RPMI8226 (cell line): ENCODE measurements at regions not wholly inside any gene's neighbourhood (a gene's known extent, or its start where the extent isn't known, plus 50 kb on each side); places are given as distances from the start of the nearest gene placed in this dataset.

Experiments used
- DNase-seq: peaks from one replicate; pipeline ENCODE4 v3.0.0-alpha.2; 2015

DNA sequence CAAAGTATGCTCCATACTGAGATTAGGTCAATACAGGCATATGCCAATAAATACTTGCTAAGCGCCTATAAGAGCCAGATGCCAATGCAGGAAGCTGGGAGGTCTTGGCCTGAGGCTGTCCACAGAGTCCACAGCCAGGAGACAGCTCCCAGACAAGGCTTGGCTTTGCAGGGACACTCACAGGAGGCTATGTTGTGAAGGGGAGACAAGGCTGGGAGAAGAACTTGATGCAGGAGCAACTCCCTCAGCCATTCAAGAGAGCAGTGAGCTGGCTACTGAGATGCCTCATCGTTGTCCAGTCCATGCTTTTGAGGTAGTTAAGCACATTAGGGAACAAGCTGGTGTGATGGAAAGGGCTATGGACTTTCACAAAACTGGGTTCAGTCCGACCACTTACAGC, 891.5 kb downstream of the TBC1D22A start:
- DNase-seq = no peak

DNA sequence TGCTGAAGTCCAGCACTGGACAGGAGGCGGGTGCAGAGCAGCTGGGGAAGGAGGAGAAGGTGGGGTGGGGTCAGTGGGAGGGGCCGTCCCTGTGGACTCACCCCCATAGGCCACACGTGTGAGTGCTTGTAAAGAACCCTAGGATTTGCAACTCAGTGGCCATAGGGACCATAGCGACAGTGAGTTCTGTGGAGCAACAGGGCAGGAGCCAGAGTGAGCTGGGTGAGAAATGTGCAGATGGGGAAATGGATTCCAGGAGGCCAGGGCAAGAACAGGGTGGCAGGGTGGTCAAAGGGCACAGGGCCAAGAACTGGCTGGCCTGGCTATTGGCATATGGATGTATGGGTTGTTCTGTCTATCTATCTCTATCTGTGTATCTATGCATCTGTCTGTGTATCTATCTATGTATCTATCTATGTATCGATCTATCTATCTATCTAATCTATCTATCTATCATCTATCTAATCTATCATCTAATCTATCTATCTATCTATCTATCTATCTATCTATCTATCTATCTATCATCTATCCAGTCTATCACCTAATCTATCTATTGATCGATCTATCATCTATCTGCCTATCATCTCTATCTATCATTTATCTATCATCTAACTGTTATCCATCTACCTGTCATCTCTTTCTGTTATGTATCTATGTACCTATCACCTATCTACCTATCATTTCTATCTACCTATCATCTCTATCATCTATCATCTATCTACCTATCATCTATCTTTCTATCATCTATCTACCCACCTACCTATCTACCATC, 889.0 kb downstream of the TBC1D22A start:
- DNase-seq = no peak

DNA sequence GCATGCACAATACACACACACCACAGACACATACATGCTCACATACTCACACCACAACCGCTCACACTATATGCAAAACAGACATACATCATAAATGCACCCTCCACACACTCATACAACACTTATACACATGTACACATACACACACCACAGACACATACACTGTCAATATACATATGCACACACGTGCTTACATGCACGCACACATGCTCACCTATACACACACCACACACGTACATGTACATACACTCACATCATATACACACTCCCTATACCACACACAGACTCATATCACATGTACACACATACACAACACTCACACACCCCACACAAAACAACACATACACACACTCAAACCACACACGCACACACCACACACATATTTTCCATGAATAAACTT, 885.3 kb downstream of the TBC1D22A start:
- DNase-seq = no peak

DNA sequence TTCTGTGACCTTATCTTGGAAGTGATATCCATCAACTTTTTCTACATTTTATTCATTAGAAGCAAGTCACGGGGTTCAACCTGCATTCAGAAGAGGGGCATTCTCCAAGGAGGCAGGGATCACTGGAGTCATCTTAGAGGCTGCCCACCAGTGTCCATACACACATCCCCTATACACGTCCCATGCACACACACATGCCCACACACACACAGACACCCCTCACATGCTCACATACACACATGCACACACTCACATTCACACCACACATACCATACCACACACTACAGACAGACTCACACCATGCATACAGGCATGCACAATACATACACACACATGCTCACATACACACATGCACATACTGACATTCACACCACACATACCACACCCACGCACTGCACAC, 884.7 kb downstream of the TBC1D22A start:
- no peak for DNase-seq

DNA sequence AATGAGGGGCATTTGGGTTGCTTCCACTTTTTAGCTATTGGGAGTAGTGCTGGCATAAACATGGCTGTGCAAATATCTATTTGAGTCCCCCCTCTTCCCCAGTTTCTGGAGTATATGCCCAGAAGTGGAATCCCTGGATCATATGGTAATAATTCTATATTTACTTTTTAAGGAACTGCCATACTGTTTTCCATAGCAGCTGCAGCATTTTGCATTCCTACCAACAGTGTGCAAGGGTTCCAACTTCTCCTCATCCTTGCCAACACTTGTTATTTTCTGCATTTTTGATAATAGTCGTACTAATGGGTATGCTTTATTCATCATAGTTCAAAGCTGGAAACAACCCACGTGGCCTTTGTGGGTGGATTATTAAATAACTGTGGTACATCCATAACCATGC, 883.5 kb downstream of the TBC1D22A start:
- DNase-seq = no peak

DNA sequence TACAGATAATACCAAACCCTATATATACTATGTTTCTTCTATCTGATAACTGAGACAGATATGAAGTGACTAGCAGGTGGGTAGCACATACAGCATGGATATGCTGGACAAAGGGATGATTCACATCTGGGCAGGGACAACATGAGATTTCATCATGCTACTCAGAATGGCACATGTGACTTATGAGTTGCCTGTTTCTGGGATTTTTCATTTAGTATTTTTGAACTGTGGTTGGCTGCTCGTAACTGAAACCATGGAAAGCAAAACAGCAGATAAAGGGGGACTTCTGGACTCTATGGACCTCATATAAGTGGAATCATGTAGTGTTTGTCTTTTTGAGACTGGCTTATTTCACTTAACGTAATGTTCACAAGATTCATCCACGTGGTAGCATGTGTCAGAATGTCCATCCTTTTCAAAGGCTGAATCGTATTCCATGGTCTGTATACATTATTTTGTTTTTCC, 883.0 kb downstream of the TBC1D22A start:
- no peak for DNase-seq

DNA sequence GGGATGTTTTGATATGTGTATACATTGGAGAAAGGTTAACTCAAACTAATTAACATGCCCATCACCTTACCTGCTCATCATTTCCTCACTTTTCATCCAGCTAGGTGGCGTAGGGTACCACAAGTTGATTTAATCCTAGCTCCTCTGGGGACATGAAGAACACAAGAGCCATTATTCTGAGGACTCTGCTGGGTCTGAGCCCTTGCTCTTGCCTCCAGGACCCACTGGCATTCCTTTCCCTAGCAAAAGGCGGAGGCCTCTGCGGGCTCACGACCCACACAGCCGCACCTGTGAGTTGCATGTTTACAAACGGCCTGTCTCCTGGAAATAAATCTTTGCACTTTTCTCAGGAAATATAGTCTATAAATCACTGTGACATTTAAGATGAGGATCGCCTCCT, 871.9 kb downstream of the TBC1D22A start:
- DNase-seq = no peak

DNA sequence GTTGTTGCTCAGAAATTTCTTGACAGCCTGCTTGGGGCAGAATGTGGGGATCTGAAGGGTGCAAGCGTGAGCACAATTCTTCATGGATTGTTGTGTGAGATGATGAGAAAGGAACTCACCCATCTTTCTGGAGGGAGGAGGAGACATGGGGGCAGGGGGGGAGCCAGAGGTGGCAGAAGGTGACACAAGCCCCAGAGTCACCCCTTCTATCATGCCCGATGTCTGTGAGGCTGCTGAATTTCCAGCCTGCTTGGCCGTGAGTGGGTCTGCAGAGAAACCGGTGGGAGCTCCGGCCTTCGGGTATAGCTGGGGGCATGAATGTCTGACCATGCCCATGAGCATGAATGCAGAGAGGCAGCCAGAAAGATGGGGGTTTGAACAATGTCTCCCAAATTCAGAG, 870.7 kb downstream of the TBC1D22A start:
- no peak for DNase-seq

DNA sequence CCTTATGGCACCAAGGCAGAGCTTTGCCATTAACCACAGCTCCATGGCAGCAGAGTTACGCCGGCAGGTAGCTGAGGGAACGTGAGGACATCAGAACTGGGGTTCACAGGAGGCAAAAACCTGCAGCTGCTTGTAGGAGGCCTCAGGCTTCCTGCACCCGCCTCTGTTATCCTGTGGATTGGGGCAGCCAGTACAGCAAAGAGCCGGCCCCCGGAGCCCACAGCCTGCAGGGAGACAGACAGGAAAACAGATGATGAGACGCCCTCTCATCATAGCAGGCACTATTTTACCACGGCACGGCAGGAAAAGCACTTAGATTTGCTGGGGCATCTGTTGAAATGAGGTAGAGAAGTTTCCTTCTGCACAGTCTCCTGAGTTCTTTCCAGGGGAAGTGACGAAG, 870.3 kb downstream of the TBC1D22A start:
- no peak for DNase-seq

DNA sequence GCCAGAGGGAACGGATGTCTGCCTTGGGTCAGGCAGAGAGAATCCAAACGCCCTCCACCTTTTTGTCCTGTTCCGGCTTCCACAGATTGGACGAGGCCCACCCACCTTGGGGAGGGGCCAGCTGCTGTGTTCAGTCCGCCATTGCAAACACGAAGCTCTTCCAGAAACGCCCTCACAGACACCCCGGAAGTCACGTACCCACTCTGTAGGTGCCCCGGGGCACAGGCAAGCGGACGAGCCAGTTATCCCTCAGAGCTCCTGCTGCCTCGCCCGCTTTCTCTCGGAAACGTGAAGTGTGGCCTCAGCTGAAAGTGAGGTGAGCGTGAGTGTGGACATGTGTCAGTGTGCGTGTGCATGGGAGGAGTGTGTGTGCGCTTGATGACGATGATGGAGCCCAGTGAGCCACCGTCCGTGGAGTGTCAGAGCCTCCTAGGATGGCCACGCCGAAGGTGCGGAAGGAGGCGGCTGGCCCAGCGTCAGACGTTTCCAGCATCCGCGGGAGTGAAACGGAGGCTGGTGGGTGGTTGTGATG, 869.2 kb downstream of the TBC1D22A start:
- DNase-seq = peak; percentile 82

DNA sequence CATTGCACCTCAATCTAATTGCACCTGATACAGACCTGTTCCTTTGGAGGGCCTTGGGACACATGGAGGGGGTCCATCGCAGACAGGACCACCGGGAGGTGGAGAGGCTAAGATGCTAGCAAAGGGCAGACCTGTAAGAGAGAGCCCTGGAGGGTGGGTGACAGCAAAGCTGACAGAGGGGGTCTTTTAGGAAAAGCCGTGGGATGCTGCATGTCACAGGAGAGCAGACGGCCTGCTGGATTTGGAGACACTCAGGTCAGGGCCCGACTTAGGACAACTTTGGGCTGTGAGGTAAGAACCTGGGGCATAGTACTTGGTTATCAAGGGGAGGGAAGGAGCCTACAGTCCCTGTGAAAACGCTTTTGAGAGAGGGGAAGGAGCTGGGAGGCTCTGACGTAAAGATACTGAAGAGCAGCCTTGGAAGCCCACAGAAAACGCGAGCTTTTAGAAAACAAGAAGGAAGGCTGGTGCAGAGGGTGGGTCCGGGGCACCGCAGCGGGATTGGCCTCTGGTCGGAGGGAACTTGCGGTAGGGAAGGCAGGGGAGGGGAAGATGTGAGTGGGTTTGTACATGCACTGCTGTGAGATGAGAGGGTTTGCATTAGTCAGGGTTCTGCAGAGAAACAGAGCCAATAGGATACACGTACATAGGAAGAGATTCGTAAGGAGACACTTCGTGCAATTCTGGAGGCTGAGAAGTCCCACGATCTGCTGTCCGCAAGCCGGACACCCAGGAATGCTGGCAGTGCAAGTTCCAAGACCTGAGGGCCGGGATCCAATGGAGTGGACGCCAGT, 868.5 kb downstream of the TBC1D22A start:
- DNase-seq = no peak

DNA sequence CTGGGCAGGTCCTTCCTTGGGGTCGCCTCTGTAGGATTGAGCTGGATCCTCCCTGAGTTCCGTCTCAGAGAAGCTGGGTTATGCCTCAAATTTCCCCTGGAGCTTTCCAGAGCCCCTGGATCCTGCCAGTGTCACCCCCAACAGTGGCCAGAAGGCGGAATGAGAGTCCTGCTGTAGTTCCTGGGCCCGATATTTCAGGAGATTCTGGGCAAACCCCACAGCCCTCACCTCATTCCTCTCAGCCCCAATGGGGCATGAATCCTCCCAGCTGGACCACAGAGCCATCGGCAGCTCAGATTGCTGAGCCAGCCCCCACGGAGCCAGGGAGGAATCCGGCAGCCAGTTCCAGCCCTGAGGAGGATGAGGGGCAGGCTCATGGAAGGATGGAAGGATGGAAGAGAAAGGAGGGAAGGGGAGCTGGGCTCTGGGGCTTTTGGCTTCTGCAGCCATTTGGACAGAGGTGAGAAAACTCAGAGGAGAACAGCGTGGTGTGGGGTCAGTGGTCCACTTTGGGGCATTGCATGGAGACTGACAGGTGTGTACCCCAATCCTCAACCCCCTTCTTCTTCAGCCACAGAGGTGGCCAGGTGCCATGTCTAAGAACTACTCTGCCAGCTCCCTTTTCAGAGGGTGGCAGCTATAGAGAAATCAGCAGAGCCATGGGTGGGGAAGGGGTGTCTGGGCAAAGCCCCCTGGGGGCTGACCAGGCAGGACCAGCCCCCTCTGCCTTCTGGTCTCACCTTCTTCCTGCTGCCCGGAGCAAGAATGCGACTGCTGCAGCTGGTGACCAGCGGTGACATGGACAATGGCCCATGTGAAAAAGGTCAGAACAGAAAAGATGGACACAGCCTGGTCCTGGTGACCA, 867.6 kb downstream of the TBC1D22A start:
- no peak for DNase-seq

DNA sequence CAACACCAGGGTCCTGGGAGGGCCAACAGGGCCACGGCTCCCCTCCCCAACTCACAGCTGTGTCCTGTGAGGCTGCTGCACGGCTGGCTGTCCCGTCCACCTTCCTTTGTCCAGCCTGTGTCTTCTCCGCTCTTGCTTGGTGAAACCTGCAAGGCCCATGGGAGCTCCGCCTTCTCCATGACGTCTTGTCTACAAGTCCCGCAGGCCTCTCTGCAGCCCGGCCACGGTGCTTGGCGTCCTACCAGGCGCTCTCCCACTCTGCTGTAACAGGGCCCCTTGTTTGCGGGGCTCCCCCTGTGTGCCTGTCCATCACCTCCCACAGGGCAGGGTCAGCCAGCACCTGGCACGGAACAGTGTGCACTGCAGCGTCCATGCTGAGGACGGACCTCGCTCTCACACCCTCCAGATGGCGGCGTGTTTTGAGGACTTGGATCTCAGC, 866.8 kb downstream of the TBC1D22A start:
- DNase-seq = no peak

DNA sequence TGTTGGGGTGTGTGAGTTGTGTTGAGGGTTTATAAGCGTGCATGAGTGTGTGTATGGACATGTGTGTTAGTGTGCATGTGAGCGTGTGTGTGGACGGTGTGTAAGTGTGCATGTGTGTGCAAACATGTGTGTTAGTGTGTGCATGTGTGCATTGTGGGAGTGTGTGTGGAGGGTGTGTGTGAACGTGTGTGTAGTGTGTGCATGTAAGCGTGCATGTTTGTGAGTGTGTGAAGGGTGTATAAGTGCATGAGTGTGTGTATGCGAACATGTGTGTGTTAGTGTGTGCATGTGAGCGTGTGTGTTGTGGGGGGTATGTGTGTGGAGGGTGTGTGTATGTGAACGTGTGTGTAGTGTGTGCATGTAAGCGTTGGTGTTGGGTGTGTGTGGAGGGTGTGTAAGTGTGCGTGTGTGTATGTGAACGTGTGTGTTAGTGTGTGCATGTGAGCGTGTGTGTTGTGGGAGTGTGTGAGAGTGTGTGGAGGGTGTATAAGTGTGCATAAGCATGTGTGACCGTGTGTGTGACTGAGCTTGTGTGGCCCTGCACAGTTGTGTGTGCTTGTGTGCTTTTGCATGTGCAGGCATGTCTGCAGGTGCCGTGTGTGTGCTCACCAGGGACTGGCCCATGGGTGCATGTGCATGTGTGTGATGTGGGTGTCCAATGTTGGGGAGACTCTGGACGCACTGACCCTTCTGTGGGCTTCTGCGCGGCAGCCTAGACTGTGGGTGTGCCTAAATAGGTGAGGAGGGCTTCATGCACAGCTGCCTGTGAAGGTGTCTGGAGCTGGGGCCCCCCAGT, 866.2 kb downstream of the TBC1D22A start:
- DNase-seq = no peak

DNA sequence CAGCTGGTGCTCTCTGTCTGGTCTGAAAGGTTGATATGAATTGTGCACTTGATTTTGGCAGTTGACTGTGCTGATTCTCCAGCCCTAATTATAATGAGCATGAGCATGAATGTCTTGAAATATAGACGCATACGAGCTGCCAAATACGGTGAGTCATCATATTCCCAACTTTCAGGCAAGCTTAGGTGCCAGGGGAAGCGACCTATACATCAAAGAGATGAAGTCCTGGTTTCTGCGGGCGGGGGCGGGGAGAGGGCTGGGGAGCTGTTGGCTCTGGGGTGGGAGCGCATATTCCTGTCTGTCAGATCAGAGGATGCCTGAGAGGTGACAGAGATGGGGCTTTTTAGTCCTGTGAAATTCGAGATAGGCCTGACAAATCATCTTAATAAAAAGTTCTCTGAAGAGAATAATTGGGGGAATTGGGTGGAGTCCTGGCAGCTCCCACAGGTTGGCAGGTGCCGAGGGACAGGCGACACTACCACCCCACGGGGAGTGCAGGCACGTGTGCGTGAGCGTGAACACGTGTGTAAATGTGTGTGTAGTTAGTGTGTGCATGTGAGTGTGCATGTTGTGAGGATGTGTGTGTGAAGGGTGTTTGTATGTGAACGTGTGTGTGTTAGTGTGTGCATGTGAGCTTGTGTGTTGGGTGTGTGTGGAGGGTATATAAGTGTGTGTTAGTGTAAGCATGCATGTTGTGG, 865.3 kb downstream of the TBC1D22A start:
- no peak for DNase-seq

DNA sequence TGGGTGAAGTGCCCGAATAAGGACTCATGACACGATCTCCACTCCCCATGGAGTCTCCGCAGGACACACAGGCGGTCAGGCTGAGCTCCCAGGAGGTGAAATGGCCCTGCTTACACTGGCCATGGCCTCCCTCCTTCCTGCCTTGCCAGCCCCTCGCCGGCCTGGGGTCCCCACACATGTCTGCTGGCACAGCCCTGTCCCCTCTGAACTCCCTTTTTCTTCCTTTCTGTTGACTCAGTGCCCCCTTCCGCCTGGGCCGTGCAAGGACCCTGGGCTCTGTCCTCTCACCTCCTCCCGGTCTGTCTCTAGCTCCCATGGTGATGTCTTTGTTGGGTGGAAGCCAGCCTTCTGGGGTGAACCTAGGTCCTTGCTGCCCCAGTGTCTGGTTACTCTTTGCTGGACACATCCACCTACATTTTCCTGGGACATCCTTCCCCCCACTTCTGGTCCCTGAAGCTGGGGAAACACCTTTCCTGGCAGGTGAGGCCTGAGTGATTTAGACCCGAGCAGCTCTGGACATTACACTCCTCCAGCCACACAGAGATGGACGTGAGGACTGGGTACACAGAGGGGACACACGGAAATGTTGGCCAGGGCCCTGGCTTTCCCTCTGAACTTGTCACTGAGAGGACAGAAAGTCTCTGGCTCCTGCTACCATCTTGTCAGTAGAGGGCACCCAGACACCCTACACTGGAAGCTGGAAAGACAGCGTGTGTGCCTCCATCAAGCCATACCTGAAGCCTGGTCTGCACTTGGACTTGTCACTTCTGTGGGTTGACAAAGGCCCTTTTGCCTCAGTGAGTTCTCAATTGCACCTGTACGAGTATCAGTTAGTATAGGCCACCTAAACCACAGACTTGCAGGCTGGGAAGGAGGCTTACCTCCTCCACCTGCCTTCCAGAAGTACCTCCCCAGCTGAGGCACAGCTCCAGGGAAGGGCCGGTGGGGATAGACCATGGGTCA, 864.3 kb downstream of the TBC1D22A start:
- DNase-seq = peak; percentile 46

DNA sequence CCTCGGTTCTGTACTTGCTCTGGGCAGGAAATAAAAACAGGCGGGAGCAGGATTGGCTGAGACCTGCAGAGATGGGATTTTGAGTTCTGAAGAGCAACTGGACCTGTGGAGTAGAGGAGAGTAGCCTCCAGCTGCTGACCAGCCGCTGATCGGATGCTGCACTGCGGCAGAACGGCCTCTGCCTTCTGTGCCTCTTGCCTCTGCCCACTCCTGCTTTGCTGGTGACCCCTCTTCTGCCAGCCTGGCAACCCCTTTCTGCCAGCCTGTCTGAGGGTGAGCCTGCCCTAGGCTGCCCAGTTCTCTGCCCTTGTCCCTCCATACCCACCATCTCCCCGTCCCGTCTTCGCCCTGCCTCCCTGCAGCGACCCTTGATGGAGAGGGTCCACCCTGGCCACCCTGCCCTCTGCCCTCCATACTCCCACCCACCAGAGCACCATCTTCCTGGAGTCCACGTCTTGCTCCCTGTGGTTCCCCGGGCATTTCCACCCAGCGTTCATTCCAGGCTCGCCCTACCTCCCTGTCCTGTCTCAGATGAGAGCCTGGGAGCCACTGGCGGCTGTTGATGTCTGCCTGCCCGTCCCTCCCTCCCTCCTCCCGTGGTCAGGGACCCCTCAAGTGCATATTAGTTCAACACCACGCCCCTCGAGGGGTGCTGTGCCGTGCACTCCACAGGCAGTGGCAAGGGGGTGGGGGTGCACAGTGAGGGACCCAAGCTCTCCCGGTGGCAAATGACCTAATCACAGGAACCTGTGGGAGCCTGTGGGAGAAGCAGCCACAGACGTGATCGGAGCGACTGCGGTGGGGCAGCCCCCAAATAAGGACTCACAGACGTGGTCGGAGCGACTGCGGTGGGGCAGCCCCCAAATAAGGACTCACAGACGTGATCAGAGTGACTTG, 863.3 kb downstream of the TBC1D22A start:
- no peak for DNase-seq

DNA sequence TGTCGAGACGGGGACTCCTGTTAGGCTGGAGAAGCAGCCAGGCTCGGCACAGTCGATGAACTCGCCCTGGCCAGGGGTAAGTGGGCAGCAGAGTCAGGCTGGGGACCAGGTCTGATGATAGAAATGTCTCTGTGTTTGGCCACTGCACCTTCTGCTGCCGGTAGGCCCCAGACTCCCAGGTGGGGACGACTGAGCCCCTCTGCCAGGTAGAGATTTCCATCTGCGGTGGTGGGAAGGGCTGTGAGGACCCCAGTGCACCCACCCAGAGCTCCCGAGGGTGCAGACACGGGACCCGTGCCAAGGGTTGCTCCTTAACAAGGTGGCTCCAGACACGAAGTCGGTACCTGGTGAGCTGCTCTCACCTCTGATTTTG, 862.5 kb downstream of the TBC1D22A start:
- no peak for DNase-seq
